HEK293 (cell line): ENCODE measurements at regions not wholly inside any gene's neighbourhood (a gene's known extent, or its start where the extent isn't known, plus 50 kb on each side); places are given as distances from the start of the nearest gene placed in this dataset.

Experiments used
- CTCF ChIA-PET: fragments of 350-600 bp; formaldehyde crosslinking; extraction: SDS; loops from one replicate; lab custom pipeline; 2021; ENCODE audit warnings: antibody characterized with exemption; lab: Yijun Ruan, JAX
- POLR2A ChIA-PET: fragments of 300-600 bp; formaldehyde crosslinking; extraction: SDS; loops from one replicate; lab custom pipeline; 2020; ENCODE audit warnings: antibody characterized with exemption, inconsistent platforms; lab: Yijun Ruan, JAX
- H3K27ac ChIP-seq: fragments of 200-500 bp; sonication (Bioruptor generic); 2 replicates; pipeline ENCODE4 v1.5.1; 2014; ENCODE audit warnings: low read depth, low read length, control low read depth, inconsistent platforms; ENCODE audit errors: extremely low read depth
- H3K36me3 ChIP-seq, 2 experiments: fragments of 200-500 bp in 1 of 2; sonication (Bioruptor generic) in 1 of 2; 1 replicate in 1 of 2; 2 replicates in 1 of 2; pipeline ENCODE4 v1.5.1; 2014 to 2017; ENCODE audit warnings: inconsistent platforms in 2 of 2, low read length in 2 of 2; ENCODE audit not compliant: control insufficient read depth in 2 of 2, insufficient read depth in 1 of 2
- H3K4me1 ChIP-seq: fragments of 200-500 bp; sonication (Bioruptor generic); 2 replicates; pipeline ENCODE4 v1.5.1; 2014; ENCODE audit warnings: mild to moderate bottlenecking, low read length, inconsistent platforms; ENCODE audit not compliant: control insufficient read depth, insufficient read depth
- H3K4me3 ChIP-seq: 2 replicates; pipeline ENCODE4 v1.5.1; 2011; ENCODE audit warnings: low read depth, mild to moderate bottlenecking, control low read depth, low read length, moderate library complexity
- H3K9me3 ChIP-seq: fragments of 200-500 bp; sonication (Bioruptor generic); 2 replicates; pipeline ENCODE4 v1.5.1; 2014; ENCODE audit warnings: low read depth, low read length, inconsistent platforms; ENCODE audit not compliant: control insufficient read depth, insufficient read depth
- FEZF1 ChIP-seq: fragments of 450-650 bp; formaldehyde crosslinking; IDR thresholded peaks from 2 replicates; pipeline ENCODE4 v1.5.1; 2016; ENCODE audit warnings: missing biosample characterization, missing genetic modification characterization
- IKZF3 ChIP-seq: fragments of 450-650 bp; IDR thresholded peaks from 2 replicates; pipeline ENCODE4 v1.5.0; 2018; ENCODE audit warnings: missing biosample characterization, mild to moderate bottlenecking, missing genetic modification characterization, moderate library complexity
- MEIS1 ChIP-seq: sonication (generic); formaldehyde crosslinking; IDR thresholded peaks from 2 replicates; pipeline ENCODE4 v1.8.1; 2022; ENCODE audit warnings: missing genetic modification reagents, mild to moderate bottlenecking, borderline replicate concordance
- REPIN1 ChIP-seq: fragments of 450-650 bp; formaldehyde crosslinking; IDR thresholded peaks from 2 replicates; pipeline ENCODE4 v1.5.1; 2017; ENCODE audit warnings: missing biosample characterization, missing genetic modification characterization, low read depth
- SP2 ChIP-seq: fragments of 450-650 bp; formaldehyde crosslinking; IDR thresholded peaks from 2 replicates; pipeline ENCODE4 v1.5.1; 2016; ENCODE audit warnings: missing biosample characterization, missing genetic modification characterization
- ZFHX2 ChIP-seq: fragments of 450-650 bp; formaldehyde crosslinking; conservative IDR thresholded peaks from 2 replicates; pipeline ENCODE4 v1.5.1; 2016; ENCODE audit warnings: missing biosample characterization, missing genetic modification characterization
- ZNF138 ChIP-seq: fragments of 450-650 bp; formaldehyde crosslinking; IDR thresholded peaks from 2 replicates; pipeline ENCODE4 v1.5.1; 2016; ENCODE audit warnings: missing biosample characterization, missing genetic modification characterization, borderline replicate concordance
- ZNF184 ChIP-seq: fragments of 450-650 bp; IDR thresholded peaks from 2 replicates; pipeline ENCODE4 v1.5.1; 2018; ENCODE audit warnings: missing biosample characterization, mild to moderate bottlenecking, missing genetic modification characterization
- ZNF404 ChIP-seq: fragments of 450-650 bp; formaldehyde crosslinking; IDR thresholded peaks from 2 replicates; pipeline ENCODE4 v1.5.1; 2017; ENCODE audit warnings: missing biosample characterization, missing genetic modification characterization
- ZNF558 ChIP-seq: fragments of 450-650 bp; formaldehyde crosslinking; IDR thresholded peaks from 2 replicates; pipeline ENCODE4 v1.5.1; 2016; ENCODE audit warnings: missing biosample characterization, missing genetic modification characterization
- ZNF560 ChIP-seq: fragments of 450-650 bp; formaldehyde crosslinking; IDR thresholded peaks from 2 replicates; pipeline ENCODE4 v1.5.1; 2017; ENCODE audit warnings: missing biosample characterization, missing genetic modification characterization, borderline replicate concordance
- ZNF561 ChIP-seq: fragments of 450-650 bp; IDR thresholded peaks from 2 replicates; pipeline ENCODE4 v1.5.1; 2018; ENCODE audit warnings: missing biosample characterization, missing genetic modification characterization, borderline replicate concordance
- ZNF629 ChIP-seq: fragments of 450-650 bp; formaldehyde crosslinking; IDR thresholded peaks from 2 replicates; pipeline ENCODE4 v1.5.1; 2017; ENCODE audit warnings: missing biosample characterization, missing genetic modification characterization
- ZNF670 ChIP-seq: fragments of 450-650 bp; formaldehyde crosslinking; IDR thresholded peaks from 2 replicates; pipeline ENCODE4 v1.5.1; 2016; ENCODE audit warnings: missing biosample characterization, missing genetic modification characterization, low read depth
- ZNF777 ChIP-seq: fragments of 450-650 bp; formaldehyde crosslinking; IDR thresholded peaks from 2 replicates; pipeline ENCODE4 v1.5.1; 2017; ENCODE audit warnings: missing biosample characterization, missing genetic modification characterization, borderline replicate concordance
- ZNF785 ChIP-seq: fragments of 450-650 bp; formaldehyde crosslinking; IDR thresholded peaks from 2 replicates; pipeline ENCODE4 v1.5.1; 2016; ENCODE audit warnings: missing biosample characterization, missing genetic modification characterization
- TF ChIP-seq, protein P1 (sequence below): fragments of 450-650 bp; IDR thresholded peaks from 2 replicates; pipeline ENCODE4 v1.5.1; 2018; ENCODE audit warnings: missing biosample characterization, mild to moderate bottlenecking, missing genetic modification characterization
- TF ChIP-seq, protein P2 (sequence below): fragments of 450-650 bp; formaldehyde crosslinking; IDR thresholded peaks from 2 replicates; pipeline ENCODE4 v1.5.0; 2017; ENCODE audit warnings: missing biosample characterization, missing genetic modification characterization, borderline replicate concordance
- TF ChIP-seq, protein P3 (sequence below): fragments of 450-650 bp; formaldehyde crosslinking; IDR thresholded peaks from 2 replicates; pipeline ENCODE4 v1.5.1; 2017; ENCODE audit warnings: missing biosample characterization, missing genetic modification characterization
- TF ChIP-seq, protein P4 (sequence below): fragments of 450-650 bp; formaldehyde crosslinking; IDR thresholded peaks from 2 replicates; pipeline ENCODE4 v1.5.1; 2016; ENCODE audit warnings: missing biosample characterization, missing genetic modification characterization, borderline replicate concordance

DNA sequence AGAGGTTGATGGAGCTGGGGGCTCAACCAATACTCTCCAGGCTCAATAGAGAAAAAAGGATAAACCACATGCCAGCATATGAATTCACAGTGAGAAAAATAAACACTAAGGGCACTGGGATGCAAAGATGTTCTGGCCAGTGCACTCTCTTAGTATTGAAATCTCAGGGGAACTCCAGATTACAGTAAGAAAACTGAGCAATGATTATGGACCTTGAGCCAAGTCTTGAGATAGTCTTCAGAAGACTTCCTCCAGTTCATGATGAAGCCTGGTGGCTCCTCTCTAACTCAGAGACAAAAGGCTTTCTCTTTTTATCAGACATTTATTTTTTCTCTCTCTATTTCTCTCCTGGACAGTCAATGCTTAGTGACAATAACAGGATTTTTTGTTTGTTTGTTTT is 139.8 kb upstream of the SPEF2 start (continued):
- TF ChIP-seq, protein P1, sequence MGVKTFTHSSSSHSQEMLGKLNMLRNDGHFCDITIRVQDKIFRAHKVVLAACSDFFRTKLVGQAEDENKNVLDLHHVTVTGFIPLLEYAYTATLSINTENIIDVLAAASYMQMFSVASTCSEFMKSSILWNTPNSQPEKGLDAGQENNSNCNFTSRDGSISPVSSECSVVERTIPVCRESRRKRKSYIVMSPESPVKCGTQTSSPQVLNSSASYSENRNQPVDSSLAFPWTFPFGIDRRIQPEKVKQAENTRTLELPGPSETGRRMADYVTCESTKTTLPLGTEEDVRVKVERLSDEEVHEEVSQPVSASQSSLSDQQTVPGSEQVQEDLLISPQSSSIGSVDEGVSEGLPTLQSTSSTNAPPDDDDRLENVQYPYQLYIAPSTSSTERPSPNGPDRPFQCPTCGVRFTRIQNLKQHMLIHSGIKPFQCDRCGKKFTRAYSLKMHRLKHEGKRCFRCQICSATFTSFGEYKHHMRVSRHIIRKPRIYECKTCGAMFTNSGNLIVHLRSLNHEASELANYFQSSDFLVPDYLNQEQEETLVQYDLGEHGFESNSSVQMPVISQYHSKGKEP (tag by site-specific recombination): no peak
- TF ChIP-seq ZNF670 (tag by site-specific recombination) (no peak), REPIN1 (tag by site-specific recombination) (no peak), ZNF558 (tag by site-specific recombination) (no peak), ZNF138 (tag by site-specific recombination) (no peak), ZNF785 (tag by site-specific recombination) (no peak)
- TF ChIP-seq, protein P2, sequence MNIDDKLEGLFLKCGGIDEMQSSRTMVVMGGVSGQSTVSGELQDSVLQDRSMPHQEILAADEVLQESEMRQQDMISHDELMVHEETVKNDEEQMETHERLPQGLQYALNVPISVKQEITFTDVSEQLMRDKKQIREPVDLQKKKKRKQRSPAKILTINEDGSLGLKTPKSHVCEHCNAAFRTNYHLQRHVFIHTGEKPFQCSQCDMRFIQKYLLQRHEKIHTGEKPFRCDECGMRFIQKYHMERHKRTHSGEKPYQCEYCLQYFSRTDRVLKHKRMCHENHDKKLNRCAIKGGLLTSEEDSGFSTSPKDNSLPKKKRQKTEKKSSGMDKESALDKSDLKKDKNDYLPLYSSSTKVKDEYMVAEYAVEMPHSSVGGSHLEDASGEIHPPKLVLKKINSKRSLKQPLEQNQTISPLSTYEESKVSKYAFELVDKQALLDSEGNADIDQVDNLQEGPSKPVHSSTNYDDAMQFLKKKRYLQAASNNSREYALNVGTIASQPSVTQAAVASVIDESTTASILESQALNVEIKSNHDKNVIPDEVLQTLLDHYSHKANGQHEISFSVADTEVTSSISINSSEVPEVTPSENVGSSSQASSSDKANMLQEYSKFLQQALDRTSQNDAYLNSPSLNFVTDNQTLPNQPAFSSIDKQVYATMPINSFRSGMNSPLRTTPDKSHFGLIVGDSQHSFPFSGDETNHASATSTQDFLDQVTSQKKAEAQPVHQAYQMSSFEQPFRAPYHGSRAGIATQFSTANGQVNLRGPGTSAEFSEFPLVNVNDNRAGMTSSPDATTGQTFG: no peak
- TF ChIP-seq, all 188 proteins: peak for 0

DNA sequence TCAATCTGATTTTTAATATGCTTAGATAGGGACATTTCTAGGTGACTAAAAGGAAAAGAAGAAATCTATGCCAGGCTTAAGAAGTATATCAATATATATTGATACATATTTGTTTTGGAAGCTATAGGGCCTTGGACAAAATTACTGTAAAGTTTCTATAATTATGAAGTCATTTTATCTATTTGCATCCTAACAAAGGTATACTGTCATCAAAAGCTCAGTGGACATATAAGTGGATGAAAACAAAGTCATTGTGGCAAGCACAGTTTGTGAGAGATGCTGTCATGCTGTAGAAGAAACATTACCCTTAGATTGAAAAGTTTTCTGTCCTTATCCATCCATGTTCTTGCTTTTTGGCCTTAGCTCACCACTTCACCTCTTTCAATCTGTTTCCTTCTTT is 140.3 kb upstream of the SPEF2 start:
- Histone ChIP-seq H3K9me3 (no peaks in the 10 kb centered on the region), H3K27ac (no peak overlapping the region), H3K4me3 (no peak overlapping the region), H3K4me1 (peaks cover 7% of the 10 kb centered on the region; the same call in 1 of the 2 replicates), H3K36me3 (no peaks in the 10 kb centered on the region)
- no peak for TF ChIP-seq FEZF1
- TF ChIP-seq ZNF777 (tag by site-specific recombination): no peak
- TF ChIP-seq, protein P3, sequence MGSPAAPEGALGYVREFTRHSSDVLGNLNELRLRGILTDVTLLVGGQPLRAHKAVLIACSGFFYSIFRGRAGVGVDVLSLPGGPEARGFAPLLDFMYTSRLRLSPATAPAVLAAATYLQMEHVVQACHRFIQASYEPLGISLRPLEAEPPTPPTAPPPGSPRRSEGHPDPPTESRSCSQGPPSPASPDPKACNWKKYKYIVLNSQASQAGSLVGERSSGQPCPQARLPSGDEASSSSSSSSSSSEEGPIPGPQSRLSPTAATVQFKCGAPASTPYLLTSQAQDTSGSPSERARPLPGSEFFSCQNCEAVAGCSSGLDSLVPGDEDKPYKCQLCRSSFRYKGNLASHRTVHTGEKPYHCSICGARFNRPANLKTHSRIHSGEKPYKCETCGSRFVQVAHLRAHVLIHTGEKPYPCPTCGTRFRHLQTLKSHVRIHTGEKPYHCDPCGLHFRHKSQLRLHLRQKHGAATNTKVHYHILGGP (tag by site-specific recombination): no peak
- no peak for TF ChIP-seq MEIS1 (CRISPR knock-in tag)
- TF ChIP-seq ZNF404 (tag by site-specific recombination): no peak
- no peak for TF ChIP-seq ZNF560
- no peak for TF ChIP-seq IKZF3
- TF ChIP-seq ZNF629 (tag by site-specific recombination): no peak
- no peak for TF ChIP-seq ZNF561 (tag by site-specific recombination)
- TF ChIP-seq ZFHX2 (tag by site-specific recombination): no peak
- no peak for TF ChIP-seq ZNF184 (tag by site-specific recombination)
- no peak for TF ChIP-seq SP2
- TF ChIP-seq, protein P4, sequence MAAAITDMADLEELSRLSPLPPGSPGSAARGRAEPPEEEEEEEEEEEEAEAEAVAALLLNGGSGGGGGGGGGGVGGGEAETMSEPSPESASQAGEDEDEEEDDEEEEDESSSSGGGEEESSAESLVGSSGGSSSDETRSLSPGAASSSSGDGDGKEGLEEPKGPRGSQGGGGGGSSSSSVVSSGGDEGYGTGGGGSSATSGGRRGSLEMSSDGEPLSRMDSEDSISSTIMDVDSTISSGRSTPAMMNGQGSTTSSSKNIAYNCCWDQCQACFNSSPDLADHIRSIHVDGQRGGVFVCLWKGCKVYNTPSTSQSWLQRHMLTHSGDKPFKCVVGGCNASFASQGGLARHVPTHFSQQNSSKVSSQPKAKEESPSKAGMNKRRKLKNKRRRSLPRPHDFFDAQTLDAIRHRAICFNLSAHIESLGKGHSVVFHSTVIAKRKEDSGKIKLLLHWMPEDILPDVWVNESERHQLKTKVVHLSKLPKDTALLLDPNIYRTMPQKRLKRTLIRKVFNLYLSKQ (tag by site-specific recombination): no peak
- CTCF ChIA-PET: no interaction called here
- POLR2A ChIA-PET: no interaction called here
